Uterus (tissue), 3 donors: ENCODE measurements at regions not wholly inside any gene's neighbourhood (a gene's known extent, or its start where the extent isn't known, plus 50 kb on each side); places are given as distances from the start of the nearest gene placed in this dataset.

Source experiments
- DNase-seq, 2 donors: peaks; one replicate each; pipeline ENCODE4 v3.0.0-alpha.2; 2019 to 2020
- H3K27ac ChIP-seq, 2 donors: fragments of 200-600 bp; sonication (generic); 1 replicate in 1 of 2; 2 replicates in 1 of 2; pipeline ENCODE4 v1.5.1; 2016 to 2018
- H3K27me3 ChIP-seq, 2 donors: fragments of 200-600 bp; sonication (generic); one replicate each; pipeline ENCODE4 v1.5.1; 2018 to 2019; ENCODE audit warnings: control low read depth in 1 of 2
- H3K36me3 ChIP-seq, 2 donors: fragments of 200-600 bp; sonication (generic); one replicate each; pipeline ENCODE4 v1.5.1; 2019; ENCODE audit warnings: control low read depth in 1 of 2
- H3K4me1 ChIP-seq, 2 donors: fragments of 200-600 bp; sonication (generic); one replicate each; pipeline ENCODE4 v1.5.1; 2018 to 2019; ENCODE audit warnings: control low read depth in 1 of 2
- H3K4me3 ChIP-seq, 2 donors: fragments of 200-600 bp; sonication (generic); 1 replicate in 1 of 2; 2 replicates in 1 of 2; pipeline ENCODE4 v1.5.1; 2018 to 2019; ENCODE audit warnings: mild to moderate bottlenecking in 1 of 2
- H3K9me3 ChIP-seq, 2 donors: fragments of 200-600 bp; sonication (generic); one replicate each; pipeline ENCODE4 v1.5.1; 2019; ENCODE audit warnings: control low read depth in 1 of 2
- CTCF ChIP-seq, 4 experiments: fragments of 200-600 bp in 2 of 4; fragments of 450-650 bp in 2 of 4; sonication (generic) in 2 of 4; IDR thresholded peaks; one replicate each; pipeline ENCODE4 v1.5.1; 2016 to 2019; ENCODE audit warnings: antibody characterized with exemption in 4 of 4, mild to moderate bottlenecking in 2 of 4, moderate library complexity in 1 of 4
- POLR2A ChIP-seq, 2 donors: fragments of 450-650 bp; IDR thresholded peaks; one replicate each; pipeline ENCODE4 v1.6.1; 2016; ENCODE audit warnings: antibody characterized with exemption in 2 of 2, mild to moderate bottlenecking in 1 of 2, moderate library complexity in 1 of 2
- intact Hi-C: fragments of 100-400 bp; cut with DNase I; formaldehyde crosslinking; loops from one replicate; pipeline ENCODE4 v1.15.1; 2023; ENCODE audit warnings: low total_unique reads
- donor health status: DM: yes; HTN: yes; CAD: no.

GRCh38 chr13:31060220-31060619 is 101.5 kb downstream of the HSPH1 start:
- intact Hi-C loops = no loop called here
- H3K9me3 ChIP-seq = no peaks in the 10 kb centered on the region
- no peaks in the 10 kb centered on the region for H3K4me1 ChIP-seq
- TF ChIP-seq CTCF (IDR thresholded peaks at IDR 0.05) (no peak), POLR2A (IDR thresholded peaks at IDR 0.05) (no peak)
- H3K4me3 ChIP-seq = no peak overlapping the region
- no peaks in the 10 kb centered on the region for H3K27me3 ChIP-seq
- DNase-seq = no peak
- no peak overlapping the region for H3K27ac ChIP-seq
- no peaks in the 10 kb centered on the region for H3K36me3 ChIP-seq

GRCh38 chr13:31057403-31058033 is 104.2 kb downstream of the HSPH1 start:
- H3K4me1 ChIP-seq = no peaks in the 10 kb centered on the region
- H3K27ac ChIP-seq = no peak overlapping the region
- H3K9me3 ChIP-seq = no peaks in the 10 kb centered on the region
- no peaks in the 10 kb centered on the region for H3K27me3 ChIP-seq
- H3K4me3 ChIP-seq = no peak overlapping the region
- intact Hi-C loops = no loop called here
- DNase-seq = no peak
- H3K36me3 ChIP-seq = no peaks in the 10 kb centered on the region
- TF ChIP-seq POLR2A (IDR thresholded peaks at IDR 0.05) = no peak
- TF ChIP-seq CTCF (IDR thresholded peaks at IDR 0.05) = no peak

- Histone ChIP-seq H3K4me3 (no peak overlapping the region), H3K27me3 (no peaks in the 10 kb centered on the region), H3K4me1 (no peaks in the 10 kb centered on the region), H3K27ac (no peak overlapping the region), H3K9me3 (no peaks in the 10 kb centered on the region), H3K36me3 (no peaks in the 10 kb centered on the region)
- DNase-seq = no peak
- TF ChIP-seq CTCF (IDR thresholded peaks at IDR 0.05) = no peak
- TF ChIP-seq POLR2A (IDR thresholded peaks at IDR 0.05) = no peak
- intact Hi-C loops = no loop called here
Observed at GRCh38 chr13:31056644-31057271, 104.9 kb downstream of the HSPH1 start.

DNA sequence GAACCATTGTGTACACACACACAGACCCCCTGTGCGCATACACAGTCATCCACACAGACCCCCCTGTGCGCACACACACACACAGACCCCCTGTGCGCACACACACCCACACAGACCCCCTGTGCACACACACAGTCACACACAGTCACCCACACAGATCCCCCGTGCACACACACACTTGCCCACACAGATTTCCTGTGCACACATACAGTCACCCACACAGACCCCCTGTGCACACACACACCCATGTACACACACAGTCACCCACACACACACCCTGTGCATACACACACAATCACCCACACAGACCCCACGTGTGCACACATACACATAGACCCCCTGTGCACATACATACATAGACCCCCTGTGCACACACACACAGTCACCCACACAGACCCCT is 106.1 kb downstream of the HSPH1 start:
- TF ChIP-seq POLR2A (IDR thresholded peaks at IDR 0.05) = no peak
- TF ChIP-seq CTCF (IDR thresholded peaks at IDR 0.05) = no peak

DNA sequence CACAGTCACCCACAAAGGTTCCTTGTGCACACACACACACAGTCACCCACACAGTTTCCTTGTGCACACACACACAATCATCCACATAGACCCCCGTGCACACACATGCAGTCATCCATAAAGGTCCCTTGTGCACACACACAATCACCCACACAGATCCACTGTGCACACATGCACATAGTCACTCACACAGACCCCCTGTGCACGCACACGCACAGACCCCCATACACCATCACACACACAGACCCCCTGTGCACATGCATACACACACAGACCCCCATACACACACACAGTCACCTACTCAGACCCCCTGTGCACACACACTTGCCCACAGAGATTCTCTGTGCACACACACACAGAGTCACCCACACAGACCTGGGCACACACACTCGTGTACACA is 107.1 kb downstream of the HSPH1 start:
- Histone ChIP-seq H3K27ac (no peak overlapping the region), H3K4me1 (no peaks in the 10 kb centered on the region), H3K36me3 (no peaks in the 10 kb centered on the region), H3K4me3 (no peak overlapping the region), H3K9me3 (no peaks in the 10 kb centered on the region), H3K27me3 (no peaks in the 10 kb centered on the region)
- intact Hi-C loops = no loop called here
- TF ChIP-seq CTCF (IDR thresholded peaks at IDR 0.05) (no peak), POLR2A (IDR thresholded peaks at IDR 0.05) (no peak)
- no peak for DNase-seq

More for the DNA sequence above, 106.1 kb downstream of the HSPH1 start:
- no peaks in the 10 kb centered on the region for H3K9me3 ChIP-seq
- H3K27ac ChIP-seq = no peak overlapping the region
- H3K4me1 ChIP-seq = no peaks in the 10 kb centered on the region
- H3K36me3 ChIP-seq = no peaks in the 10 kb centered on the region
- no peak overlapping the region for H3K4me3 ChIP-seq
- intact Hi-C loops = no loop called here
- no peaks in the 10 kb centered on the region for H3K27me3 ChIP-seq
- no peak for DNase-seq
